Activated T-cell treated with anti-CD3 and anti-CD28 coated beads, Interleukin-2, amount 50 U/mL, for 48 hours (primary cell): ENCODE measurements at regions not wholly inside any gene's neighbourhood (a gene's known extent, or its start where the extent isn't known, plus 50 kb on each side); places are given as distances from the start of the nearest gene placed in this dataset.

ENCODE experiments used
- DNase-seq, 2 experiments: peaks; one replicate each; pipeline ENCODE4 v3.0.0-alpha.2; 2020

DNA sequence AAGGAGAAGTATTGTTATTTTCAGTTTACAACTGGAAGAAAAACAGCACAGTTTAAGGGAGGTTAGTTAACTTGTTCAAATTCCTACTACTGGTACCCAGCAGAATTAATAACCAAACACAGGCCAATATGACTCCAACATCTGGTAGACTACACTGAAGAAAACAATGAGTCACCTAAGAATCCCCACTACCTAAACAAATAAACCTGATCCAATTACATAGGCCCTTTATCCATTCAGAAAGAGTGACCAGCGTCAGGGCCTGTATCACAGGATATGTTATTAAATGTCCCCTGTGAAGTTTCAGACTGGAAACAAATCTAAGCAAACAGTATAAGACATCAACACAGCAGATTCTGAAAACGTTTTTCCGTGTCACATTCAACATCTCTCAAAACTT is 492.5 kb upstream of the INTU start:
- DNase-seq: no peak

DNA sequence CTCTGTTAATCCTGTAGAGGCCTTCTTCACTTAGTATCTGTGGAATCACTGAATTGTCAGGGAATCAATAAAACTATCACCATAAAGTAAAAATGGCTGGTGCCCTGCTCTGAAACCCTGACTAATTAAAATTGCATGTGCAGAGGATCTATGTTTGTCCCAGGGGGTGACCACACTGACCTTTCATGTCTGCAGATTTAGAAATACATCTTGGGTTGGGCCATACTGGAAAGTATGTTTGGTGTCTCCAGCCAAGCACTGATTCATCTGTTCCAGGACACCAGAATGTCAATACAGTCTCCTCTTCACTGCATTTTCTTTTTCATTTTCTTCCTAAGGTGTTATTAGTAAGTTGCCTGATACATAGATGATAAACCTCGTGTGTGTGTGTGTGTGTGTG is 490.9 kb upstream of the INTU start:
- no peak for DNase-seq

DNA sequence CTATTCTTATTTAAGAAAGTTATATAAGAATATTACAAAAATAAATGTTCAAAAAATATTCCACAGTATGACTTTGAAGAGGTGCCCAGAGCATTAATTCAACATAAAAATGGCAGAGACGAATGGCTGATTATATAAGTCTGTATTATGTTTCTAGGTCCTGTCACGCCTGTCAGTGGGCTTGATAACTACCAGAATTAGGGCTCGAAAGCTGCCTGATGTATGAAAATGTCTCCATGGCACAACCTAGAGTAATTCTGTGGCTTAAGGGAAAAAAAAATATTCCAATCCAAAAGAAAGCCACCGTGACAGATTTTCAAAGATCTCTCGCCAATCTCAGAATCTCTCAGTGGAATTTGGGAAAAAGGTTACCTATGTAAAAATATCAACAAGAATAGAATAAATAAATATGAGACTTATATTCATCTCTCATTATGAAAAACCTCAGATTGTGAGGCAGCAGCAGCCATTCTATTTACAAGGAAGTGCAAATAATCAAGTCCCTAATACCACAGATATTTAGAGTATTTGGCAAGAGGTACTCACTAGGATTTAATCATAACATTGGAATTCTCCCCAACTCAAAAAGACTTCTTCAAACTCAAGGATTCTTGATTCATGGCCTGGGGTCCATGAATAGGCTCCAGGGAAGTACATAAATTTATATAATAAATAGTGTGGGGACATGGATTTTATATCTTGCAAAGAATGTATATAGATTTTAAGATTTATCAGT is 489.1 kb upstream of the INTU start:
- no peak for DNase-seq

DNA sequence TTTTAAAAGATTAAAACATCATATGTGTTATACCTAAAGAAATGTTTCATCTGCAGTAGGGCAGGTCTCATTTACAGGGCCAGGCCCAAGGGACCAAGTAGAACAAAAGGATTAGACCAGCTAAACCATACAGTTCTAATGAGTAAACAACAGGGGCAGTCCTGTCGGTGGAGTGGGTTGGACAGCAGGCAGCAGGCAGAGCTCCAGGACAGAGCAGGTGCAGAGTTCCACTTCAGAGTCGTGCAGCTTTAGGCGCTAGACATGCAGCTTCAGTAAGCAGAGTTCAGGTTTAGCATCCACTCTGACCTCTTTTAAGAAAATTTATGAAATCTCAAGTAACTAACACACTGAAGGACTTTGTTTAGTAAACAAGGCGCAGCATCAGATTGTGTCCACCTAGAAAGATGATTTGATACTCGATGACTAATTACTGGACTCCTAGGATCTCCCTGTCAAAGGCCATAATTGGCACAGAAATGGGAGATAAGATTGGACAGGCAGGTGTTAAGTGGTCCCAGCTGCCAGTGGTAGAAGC is 487.7 kb upstream of the INTU start:
- DNase-seq: no peak

DNA sequence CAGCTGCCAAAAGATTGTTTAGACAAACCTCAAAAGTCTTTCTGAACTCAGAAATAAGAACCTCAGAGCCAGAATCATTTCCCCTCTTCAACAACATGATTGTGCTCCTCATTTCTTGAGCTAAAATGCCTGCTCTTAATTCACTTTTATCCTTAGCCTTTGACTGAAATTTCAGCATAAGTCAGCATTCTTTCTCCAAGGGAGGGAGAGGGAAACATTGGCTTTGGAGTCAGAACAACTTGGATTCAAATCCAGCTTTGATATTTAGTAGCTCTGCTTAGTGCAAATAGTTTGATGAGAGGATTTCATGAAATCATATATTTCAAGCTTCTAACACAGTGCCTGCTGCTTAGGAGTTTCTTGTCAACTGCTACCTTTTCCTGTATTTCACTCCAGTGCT is 484.6 kb upstream of the INTU start:
- no peak for DNase-seq

DNA sequence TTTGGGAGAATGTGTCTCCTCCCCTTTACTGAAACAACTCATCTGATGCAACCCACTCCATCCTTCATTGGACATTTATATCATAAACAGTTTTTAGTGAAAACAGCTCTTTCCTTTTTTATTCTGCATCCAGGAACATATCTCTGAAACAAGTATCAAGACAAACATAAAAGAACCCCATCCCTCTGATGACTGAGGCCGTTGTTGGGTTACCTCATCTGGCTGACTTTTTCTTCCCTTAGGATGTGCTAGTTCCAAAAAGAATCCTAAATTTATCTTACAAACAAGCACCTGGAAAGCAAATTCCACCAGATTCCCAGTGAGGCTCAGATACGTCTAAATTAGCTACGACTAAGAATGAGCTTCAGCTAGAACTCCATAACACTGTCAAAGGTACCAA is 483.7 kb upstream of the INTU start:
- DNase-seq: no peak

DNA sequence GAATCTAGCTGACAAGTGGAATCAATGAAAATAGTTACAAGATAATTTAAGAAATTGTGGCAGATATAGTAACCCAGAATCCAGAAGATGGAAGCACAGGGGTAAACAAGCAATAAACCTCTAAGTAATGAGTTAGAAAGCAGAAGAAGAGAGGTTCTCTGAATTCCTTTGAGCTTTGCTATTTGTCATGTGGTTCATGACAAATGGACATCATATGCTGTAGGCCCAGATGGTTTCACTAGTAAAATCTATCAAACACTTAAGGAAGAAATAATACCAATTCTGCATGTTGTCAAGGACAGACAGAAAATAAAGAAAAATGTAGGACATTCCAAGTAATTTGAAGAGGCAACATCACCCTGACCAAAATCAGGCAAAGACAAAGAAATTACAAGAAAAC is 480.8 kb upstream of the INTU start:
- no peak for DNase-seq

DNA sequence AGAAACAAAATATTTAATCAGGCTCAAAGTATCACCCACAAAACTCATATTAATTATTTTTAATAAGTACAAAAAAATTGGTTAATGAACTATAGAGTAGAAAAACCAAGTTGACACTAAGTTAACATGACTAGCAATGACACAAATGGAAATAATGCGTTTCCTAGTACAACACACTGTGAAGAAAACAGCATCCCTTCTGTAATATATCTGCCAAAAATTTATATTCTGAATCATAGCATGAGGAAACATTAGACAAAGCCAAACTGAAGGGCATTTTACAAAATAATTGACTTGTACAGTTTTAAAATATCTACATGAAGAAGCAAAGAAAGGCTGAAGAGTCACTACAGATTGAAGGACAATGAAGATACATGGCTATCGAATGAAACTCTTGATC is 477.6 kb upstream of the INTU start:
- no peak for DNase-seq

DNA sequence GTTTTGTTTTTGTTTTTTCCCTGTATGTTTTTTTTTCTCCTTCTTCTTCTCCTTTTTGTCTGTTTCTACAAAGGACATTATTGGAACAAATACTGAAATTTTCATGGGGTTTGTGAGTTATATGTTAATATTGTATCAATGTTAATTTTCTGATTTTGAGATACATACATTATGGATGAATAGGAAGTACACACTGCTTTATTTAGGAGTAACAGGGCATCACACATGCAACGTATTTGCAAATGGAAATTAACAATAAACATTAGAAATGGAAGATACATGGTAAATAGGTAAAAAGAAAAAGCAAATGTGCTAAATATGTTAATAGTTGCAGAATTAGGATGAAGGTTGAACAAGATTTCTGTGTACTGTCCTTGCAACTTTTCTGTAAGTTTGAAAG is 477.2 kb upstream of the INTU start:
- DNase-seq: no peak

DNA sequence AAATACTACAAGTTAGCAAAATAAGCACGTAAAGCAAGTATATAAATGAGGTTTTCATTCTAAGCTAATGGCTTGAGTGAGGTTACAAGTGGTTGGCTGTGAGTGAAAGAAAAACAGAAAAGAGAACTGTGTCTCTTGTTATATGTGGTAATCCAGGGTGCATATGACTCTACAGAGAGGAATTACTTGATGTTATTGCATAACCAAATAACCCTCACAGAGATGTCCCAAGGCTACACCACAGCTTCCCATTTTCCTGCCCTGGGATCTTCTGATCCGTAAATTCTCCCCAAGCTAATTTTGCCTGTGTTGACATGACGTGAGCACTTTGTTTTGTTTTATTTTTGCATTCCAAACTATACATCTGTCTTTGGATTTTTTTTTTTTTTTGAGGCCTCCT is 470.0 kb upstream of the INTU start:
- no peak for DNase-seq

DNA sequence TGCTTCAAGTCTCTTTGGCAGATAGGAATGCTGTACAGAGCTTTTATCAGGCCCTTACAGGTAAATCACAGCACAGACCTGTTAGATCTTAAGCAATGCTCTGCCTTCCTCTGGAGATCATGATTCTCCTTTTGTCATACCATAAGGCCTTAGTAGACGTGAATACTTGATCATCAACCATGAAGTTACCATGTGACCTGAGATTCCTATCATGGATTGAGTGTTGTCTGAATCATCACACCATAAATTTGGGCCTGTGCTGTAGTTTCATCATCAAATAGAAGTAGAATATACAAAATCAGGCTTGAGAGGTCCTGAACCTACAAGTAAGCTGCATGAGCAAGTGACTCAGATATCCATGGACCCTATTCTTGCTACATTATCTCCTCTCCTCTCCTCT is 466.8 kb upstream of the INTU start:
- DNase-seq: no peak

DNA sequence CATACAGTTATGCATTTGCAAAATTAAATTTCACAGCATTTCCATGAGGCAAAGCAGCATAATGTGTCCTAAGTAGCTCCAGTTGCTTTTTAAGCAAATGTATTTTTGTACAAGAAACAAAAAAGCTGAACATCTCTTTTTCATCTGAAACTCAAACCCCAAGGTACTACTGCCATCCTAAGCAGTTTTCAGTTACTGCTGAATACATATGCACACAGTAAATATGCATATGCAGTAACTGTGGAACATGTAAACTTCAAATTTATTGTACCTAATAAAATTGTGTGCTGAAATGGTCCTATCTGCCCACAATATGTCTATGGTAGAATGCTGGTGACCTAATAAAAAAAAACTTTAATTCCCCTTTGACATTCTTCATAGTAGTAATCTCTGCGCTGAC is 458.6 kb upstream of the INTU start:
- DNase-seq: no peak

DNA sequence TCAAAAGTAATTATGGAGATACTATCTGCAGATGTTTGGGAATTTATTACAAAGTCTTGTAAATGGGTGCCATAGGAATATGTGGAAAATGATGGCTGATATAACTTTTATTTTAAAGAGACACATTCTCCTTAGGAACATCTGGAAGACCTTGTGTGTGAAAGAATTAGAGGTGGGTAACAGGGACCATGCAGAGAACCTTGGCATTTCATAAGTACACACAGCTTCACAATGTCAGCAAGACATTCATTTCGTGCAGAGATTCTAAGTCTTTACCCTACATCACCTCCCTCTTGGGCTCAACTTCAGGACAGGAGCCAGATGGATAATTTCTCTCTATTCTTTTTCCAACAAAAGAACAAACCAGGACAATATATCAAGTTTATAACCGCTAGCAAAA is 458.1 kb upstream of the INTU start:
- no peak for DNase-seq

DNA sequence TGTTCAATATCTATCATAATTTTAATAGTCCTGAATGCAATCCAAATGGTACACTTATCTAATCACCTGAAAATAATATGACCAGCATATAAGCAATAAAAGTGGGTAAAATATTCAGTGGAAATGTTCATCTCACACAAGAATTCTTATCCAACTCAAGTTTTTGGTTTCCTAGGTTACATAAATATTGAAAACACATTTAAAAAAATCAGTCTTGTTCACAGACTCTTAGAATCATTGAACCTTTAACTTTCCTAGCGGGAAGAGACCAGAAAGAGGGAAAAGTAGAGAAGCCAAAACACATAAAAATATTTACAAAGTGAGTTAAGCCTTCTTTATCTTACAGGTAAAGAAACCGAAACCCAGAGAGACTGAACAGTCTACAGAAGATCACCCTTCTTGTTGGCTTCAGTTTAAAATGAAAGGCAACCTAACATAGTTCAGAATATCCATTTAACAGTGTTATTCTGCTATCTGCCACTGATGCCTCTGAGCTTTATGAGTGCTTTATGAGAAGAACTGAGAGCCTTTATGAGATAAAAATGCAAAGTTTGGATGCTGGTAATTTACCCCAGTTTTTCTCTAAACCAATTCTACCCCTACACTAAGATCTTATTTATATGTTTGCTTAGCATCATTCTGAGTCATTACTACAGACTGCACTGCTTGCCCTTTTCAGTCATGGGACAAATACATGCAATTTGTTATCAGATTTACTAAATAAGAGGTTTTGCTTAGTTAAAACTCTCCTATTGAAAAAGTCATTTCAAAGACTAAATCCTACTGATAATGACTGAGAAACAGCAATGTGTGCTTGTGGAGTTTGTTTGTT is 453.3 kb upstream of the INTU start:
- DNase-seq: no peak

DNA sequence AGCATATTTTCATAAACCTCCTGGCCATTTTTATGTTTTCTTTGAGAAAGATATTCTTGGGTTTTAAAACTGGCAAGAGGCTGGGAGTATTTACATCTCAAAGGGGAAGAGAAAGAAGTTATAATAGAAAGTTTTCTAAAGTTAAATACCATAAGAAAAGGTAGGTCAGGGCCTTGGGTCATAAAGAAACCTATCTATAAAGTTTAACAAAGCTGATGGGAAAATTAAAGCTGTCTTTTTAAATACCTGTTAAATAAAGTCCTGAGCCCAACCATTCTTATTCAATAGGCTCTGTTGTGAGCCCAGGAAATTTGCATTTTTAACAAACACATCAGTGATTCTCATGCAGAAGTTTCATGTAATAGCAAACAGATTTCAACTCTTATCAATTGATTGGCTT is 451.8 kb upstream of the INTU start:
- DNase-seq: no peak

DNA sequence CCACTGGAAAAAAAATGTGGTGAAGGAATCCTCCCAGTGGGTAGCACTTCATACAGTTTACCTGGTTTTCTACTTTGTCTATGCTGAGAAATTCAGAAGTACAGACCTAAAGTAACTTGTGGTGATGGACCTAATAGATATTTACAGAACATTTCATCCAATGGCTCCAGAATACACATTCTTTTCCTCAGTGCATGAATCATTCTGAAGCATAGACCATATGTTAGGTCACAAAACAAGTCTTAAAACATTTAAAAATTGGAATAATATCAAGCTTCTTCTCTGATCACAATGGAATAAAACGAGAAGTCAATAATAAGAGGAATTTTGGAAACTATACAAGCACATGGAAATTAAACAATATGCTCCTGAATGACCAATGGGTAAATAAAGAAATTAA is 450.1 kb upstream of the INTU start:
- no peak for DNase-seq

DNA sequence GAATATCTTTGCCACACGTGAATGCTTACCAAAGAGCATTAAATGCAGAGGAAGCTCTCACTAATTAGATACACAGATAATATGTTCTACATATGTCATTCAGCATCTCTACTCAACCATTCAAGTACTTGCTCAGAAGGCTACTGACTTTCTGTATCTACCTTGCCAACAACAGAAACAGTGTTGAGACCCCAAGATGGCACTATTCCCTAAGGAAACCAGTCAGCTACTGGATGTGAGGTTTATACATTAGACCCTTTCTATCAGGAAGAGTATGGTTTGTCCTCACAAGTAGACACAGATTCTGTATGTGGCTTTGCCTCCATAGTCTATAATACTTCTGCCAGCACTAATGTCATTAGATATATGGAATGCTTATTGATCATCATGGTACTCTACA is 443.9 kb upstream of the INTU start:
- DNase-seq: no peak

DNA sequence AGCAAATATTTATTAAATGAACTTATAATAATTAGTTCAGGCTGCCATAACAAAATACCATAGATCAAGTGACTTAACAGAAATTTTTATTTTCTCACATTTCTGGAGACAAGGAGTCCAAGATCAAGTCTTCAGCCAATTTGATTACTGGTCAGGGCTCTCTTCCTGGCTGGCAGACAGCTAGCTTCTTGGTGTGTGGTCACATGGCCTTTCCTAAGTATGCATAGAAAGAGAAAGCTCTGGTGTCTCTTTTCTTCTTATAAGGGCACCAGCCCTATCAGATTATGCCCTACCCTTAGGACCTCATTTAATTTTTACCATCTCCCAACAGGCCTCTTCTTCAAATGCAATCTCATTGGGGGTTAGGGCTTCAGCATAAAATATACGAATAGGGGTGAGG is 438.5 kb upstream of the INTU start:
- DNase-seq: no peak

DNA sequence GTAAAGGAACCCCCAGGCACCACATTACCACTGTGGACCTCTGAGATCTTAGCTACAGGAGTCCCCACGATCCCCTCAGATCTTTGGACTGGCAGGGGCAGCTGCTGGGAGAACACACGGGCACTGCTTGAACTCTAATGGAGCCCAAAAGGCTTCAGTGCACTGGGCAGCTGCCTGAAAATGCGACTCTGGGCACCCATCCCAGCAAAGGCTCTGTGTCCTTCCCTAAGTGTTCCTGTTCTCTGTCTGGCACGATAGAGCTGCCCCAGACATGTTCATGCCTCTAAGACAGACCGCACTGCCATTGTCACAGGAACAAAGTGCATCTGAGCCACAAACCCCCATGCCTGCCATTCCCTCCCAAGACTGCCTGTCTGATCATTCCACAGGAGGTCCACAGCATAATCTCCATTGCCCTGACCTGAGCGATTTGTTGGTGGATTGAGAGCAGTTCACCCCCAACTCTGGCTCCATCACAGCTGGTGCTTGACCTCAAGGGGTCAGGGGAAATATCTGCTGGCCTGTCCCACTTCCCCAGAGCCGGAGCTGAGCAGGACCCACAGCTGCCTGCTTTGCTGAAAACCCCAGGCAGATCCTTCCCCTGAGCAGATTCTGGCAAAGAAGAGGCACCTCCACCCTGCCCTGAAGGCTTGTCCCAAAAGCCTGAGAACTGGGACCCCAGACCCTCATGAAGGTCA is 436.0 kb upstream of the INTU start:
- DNase-seq: no peak

DNA sequence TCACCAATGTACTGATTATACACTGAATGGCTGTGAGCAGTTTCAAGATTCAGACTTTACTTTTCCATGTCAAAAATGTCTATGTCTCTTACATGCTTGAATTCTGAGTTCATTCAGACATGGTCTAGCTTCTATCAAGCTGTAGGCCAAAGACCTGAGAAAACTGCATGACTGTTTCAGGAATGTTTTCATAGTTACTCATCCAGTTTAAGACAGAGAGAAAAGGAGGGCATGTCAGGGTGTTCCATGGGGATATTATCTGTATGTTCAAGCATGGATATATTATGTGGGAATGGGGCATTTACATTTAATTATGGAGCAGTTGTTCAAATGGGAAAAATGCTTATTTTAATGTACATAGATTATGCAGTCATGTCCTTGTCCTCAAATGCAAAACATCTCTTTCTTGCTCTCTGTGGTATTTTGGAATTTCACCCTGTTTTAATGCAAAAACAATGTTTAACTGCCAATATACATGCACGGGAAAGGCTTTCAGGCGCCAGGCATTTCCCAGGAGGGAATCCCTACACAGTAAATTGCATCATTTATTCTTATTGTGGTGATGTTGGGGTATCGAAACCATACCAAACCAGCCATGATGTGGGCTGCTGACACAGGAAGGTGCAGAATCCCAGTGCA is 429.1 kb upstream of the INTU start:
- no peak for DNase-seq

DNA sequence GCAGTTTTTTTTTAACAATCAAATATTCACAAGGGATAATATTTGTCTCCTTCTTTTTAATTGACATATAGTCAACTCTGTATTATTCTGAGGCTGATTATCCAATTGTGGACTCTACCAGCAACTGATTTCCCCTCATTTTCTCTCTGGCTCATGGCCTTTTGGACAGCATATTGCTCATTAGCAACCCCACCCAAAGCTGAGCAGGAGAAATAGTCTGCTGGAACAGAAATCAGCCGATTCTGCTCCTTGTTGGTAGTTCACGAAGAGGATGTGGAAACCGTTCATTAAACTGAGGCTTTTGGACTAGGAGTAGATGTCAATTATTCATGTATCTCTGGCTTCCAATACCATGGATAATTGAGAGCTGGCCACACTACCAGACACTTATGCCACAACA is 428.4 kb upstream of the INTU start:
- DNase-seq: no peak

DNA sequence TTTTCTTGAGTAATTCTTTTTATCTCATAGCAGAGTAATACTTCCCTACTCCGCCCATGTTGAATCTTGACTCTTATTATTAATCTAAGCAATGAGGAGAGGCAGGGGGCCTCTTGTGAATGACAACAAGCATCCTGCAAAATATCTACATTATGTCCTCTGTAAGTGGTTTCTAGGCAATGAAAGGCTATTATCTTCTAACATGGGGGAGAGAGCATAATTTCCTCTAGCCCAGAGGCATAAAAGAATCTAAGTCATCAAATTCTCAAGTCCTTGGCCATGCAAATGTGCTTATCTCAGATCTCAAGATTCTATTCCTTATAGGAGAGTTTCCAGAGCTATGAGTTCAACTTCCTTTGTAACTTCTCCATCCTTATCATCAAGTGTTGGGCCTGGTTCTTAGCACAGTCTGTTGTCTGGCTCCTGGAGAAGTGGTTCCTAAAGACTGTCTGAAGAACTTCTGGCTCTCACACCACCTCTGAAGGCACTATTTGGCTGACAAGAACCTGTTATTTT is 423.1 kb upstream of the INTU start:
- DNase-seq: no peak
